ENCODE measurements at regions not wholly inside any gene's neighbourhood (a gene's known extent, or its start where the extent isn't known, plus 50 kb on each side); places are given as distances from the start of the nearest gene placed in this dataset.

DNA sequence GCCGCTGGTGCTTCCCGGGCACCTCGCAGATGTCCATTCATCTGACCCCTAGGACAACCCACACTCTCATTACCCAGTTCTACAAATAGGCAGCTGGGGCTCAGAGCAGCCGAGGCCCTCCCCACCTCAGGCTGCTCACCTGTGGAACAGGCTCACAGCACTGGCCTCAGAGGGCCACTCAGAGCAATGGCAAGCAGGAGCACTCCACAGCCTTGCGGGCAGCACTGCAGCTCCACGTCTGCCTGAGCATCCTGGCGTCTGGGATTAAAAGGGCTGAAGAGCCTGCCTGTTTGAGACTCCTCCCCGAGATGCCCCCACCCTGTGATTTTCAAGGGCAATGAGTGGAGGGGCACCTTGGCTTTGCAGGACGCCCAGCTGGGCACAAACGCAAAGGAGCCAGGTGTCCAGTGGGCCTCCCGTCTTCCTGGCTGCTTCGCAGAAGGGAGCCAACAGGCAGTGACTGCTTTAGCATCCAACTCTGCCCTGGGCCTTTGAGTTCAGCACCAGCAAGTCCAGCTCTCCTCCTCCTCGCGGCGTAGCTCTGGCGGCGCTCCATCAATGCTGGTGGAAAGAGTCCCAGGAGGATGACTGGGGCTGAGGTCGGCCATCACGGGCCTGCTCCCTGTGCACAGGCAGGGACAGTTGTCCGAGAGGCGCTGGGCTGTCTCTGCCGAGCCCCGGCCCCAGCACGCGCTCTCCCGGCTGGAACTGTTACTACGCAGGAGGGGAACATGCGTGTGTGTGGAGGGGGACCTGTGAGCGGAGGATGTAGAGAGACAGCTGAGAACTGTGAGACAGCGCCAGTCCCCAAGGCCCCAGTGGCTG, 297.2 kb downstream of the NDUFA10 start:
- Mint-ChIP-seq H3K36me3 (ENCODE audit: low read depth) (peaks cover 2% of the 10 kb centered on the region), H3K27me3 (peaks cover 8% of the 10 kb centered on the region), H3K27ac (no peak overlapping the region), H3K4me3 (no peak overlapping the region), H3K4me1 (peaks cover 16% of the 10 kb centered on the region)
- H3K9me3 ChIP-seq (ENCODE audit: control insufficient read depth, low read length, poor library complexity, severe bottlenecking) = no peaks in the 10 kb centered on the region
- ATAC-seq (no peak), DNase-seq (peak in 1 of 3 donors; percentile 5)

DNA sequence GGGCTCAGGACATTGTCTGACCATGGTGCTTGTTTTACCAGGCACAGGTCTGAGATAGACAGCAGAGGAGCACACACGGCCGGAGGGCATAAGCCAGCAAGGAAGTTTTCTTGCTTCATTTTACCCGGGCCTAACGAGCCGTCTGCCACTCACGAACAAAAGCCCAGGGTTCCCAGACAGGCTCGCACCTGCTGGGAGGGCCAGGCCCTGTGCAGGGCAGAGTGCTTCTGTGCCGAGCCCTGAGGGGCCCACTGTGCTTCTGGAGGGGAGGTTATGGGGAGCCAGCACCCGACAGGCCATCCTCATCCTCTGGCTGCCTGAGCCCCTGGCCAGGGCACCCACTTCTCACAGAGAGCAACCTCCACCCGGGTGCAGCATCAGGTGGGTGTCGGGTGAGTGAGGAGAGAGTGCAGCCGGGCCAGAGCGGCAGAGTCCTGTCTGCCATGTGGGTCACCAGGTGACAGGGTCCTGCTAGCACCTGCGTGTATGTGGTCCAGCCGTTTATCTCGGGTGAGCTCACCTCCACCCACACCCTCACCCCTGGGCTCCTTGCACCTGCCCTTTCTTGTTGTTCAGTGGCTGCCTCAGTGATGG, 297.9 kb downstream of the NDUFA10 start:
- H3K9me3 ChIP-seq (ENCODE audit: control insufficient read depth, low read length, poor library complexity, severe bottlenecking) = no peaks in the 10 kb centered on the region
- Mint-ChIP-seq H3K27ac (no peak overlapping the region), H3K4me1 (peaks cover 16% of the 10 kb centered on the region), H3K36me3 (ENCODE audit: low read depth) (peaks cover 2% of the 10 kb centered on the region), H3K27me3 (peaks cover 8% of the 10 kb centered on the region), H3K4me3 (no peak overlapping the region)
- ATAC-seq (no peak), DNase-seq (peak in 1 of 3 donors; percentile 2)

- DNase-seq (peak in 1 of 3 donors; percentile 7), ATAC-seq (no peak)
- Mint-ChIP-seq H3K27me3 (peaks cover 8% of the 10 kb centered on the region), H3K4me3 (no peak overlapping the region), H3K27ac (no peak overlapping the region), H3K36me3 (ENCODE audit: low read depth) (no peaks in the 10 kb centered on the region), H3K4me1 (peaks cover 16% of the 10 kb centered on the region)
- no peaks in the 10 kb centered on the region for H3K9me3 ChIP-seq (ENCODE audit: control insufficient read depth, low read length, poor library complexity, severe bottlenecking)
These were observed 298.4 kb downstream of the NDUFA10 start for GRCh38 chr2:239726631-239727181.

DNA sequence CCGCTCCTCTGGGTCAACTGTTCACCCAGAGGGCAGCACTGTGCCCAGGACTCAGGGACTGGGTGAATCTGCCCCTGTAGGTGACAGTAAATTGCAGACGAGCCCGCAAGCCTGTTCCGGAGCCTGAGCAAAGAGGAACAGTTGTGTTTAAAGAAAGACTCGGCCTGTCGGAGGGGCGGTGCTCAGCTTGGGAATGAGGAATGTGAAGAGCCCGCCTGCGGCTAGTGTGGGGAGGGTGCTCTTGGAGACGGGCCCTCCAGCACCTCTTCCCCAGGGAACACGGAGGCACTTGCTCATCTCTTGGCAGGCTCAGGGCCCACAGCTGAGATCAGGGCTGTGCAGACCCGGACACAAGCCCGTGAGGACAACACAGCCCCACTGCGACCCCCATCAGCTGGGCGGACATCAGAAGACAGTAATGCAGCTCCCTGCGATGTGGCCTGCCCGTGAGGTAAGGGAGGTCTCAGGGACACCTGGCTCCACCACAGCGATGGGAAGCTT, 299.0 kb downstream of the NDUFA10 start:
- Mint-ChIP-seq H3K27me3 (peaks cover 5% of the 10 kb centered on the region), H3K4me3 (no peak overlapping the region), H3K36me3 (ENCODE audit: low read depth) (no peaks in the 10 kb centered on the region), H3K27ac (no peak overlapping the region), H3K4me1 (peaks cover 13% of the 10 kb centered on the region)
- ATAC-seq (no peak), DNase-seq (peak in 1 of 3 donors; percentile 6)
- H3K9me3 ChIP-seq (ENCODE audit: control insufficient read depth, low read length, poor library complexity, severe bottlenecking) = no peaks in the 10 kb centered on the region

GRCh38 chr2:239725551-239725890, 299.6 kb downstream of the NDUFA10 start:
- DNase-seq = no peak
- H3K27ac Mint-ChIP-seq = no peak overlapping the region
- H3K36me3 Mint-ChIP-seq (ENCODE audit: low read depth) = no peaks in the 10 kb centered on the region
- H3K4me3 Mint-ChIP-seq = no peak overlapping the region
- ATAC-seq = no peak
- no peaks in the 10 kb centered on the region for H3K27me3 Mint-ChIP-seq
- H3K9me3 ChIP-seq (ENCODE audit: control insufficient read depth, low read length, poor library complexity, severe bottlenecking) = no peaks in the 10 kb centered on the region
- peaks cover 6% of the 10 kb centered on the region for H3K4me1 Mint-ChIP-seq

DNA sequence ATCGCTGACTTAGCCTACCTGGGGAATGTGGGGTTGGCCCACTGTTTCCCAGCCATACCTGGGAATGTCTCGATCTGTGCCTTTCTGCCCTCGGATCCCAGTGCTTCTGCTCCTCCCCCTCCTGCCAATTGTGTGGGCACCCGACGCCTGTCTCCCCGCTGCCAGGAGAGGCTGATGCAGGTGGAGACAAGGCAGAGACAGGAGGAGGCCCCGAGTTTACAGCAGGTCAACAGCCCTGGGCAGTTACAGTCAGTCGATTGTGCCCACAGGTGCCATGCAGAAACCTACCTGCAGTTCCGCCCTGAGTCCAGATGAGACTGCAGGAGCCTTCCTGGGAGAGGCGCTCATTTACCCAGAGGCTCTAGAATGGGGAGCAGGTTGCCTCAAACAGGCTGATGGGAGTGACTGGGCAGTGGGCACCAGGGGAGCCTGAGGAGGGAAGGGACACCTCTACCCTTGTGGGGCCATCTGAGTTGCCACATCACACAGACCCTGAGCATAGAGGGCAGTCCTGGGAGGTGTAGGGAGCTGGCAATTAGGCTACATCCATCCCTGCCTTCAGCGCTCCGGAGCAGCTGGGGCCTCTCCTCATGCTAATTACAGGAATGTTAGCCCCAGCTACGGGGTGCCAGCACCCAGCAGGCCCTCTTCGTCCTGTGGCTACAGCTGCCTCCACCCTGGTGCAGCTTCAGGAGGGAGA, 300.1 kb downstream of the NDUFA10 start:
- DNase-seq (peak in 1 of 3 donors; percentile 3), ATAC-seq (no peak)
- no peaks in the 10 kb centered on the region for H3K9me3 ChIP-seq (ENCODE audit: control insufficient read depth, low read length, poor library complexity, severe bottlenecking)
- no peaks in the 10 kb centered on the region for H3K36me3 Mint-ChIP-seq (ENCODE audit: low read depth)
- no peak overlapping the region for H3K27ac Mint-ChIP-seq
- H3K4me3 Mint-ChIP-seq = no peak overlapping the region
- H3K27me3 Mint-ChIP-seq = no peaks in the 10 kb centered on the region
- H3K4me1 Mint-ChIP-seq = peaks cover 5% of the 10 kb centered on the region

GRCh38 chr2:239724194-239724849, 300.8 kb downstream of the NDUFA10 start:
- Mint-ChIP-seq H3K4me1 (peaks cover 5% of the 10 kb centered on the region), H3K27ac (no peak overlapping the region), H3K4me3 (no peak overlapping the region), H3K27me3 (no peaks in the 10 kb centered on the region), H3K36me3 (ENCODE audit: low read depth) (no peaks in the 10 kb centered on the region)
- ATAC-seq = no peak
- peak in 2 of 3 donors; percentile 2 to 3 for DNase-seq
- no peaks in the 10 kb centered on the region for H3K9me3 ChIP-seq (ENCODE audit: control insufficient read depth, low read length, poor library complexity, severe bottlenecking)

- no peaks in the 10 kb centered on the region for H3K9me3 ChIP-seq (ENCODE audit: control insufficient read depth, low read length, poor library complexity, severe bottlenecking)
- DNase-seq = no peak
- no peaks in the 10 kb centered on the region for H3K36me3 Mint-ChIP-seq (ENCODE audit: low read depth)
- H3K4me3 Mint-ChIP-seq = no peak overlapping the region
- H3K27me3 Mint-ChIP-seq = no peaks in the 10 kb centered on the region
- H3K4me1 Mint-ChIP-seq = peaks cover 5% of the 10 kb centered on the region
- no peak for ATAC-seq
- no peak overlapping the region for H3K27ac Mint-ChIP-seq
These were observed 301.5 kb downstream of the NDUFA10 start for GRCh38 chr2:239723486-239724193.

- DNase-seq (no peak), ATAC-seq (no peak)
- peaks cover 5% of the 10 kb centered on the region for H3K4me1 Mint-ChIP-seq
- H3K27ac Mint-ChIP-seq = no peak overlapping the region
- no peaks in the 10 kb centered on the region for H3K36me3 Mint-ChIP-seq (ENCODE audit: low read depth)
- H3K27me3 Mint-ChIP-seq = no peaks in the 10 kb centered on the region
- no peak overlapping the region for H3K4me3 Mint-ChIP-seq
- no peaks in the 10 kb centered on the region for H3K9me3 ChIP-seq (ENCODE audit: control insufficient read depth, low read length, poor library complexity, severe bottlenecking)
These were observed 302.2 kb downstream of the NDUFA10 start for GRCh38 chr2:239722760-239723470.

DNA sequence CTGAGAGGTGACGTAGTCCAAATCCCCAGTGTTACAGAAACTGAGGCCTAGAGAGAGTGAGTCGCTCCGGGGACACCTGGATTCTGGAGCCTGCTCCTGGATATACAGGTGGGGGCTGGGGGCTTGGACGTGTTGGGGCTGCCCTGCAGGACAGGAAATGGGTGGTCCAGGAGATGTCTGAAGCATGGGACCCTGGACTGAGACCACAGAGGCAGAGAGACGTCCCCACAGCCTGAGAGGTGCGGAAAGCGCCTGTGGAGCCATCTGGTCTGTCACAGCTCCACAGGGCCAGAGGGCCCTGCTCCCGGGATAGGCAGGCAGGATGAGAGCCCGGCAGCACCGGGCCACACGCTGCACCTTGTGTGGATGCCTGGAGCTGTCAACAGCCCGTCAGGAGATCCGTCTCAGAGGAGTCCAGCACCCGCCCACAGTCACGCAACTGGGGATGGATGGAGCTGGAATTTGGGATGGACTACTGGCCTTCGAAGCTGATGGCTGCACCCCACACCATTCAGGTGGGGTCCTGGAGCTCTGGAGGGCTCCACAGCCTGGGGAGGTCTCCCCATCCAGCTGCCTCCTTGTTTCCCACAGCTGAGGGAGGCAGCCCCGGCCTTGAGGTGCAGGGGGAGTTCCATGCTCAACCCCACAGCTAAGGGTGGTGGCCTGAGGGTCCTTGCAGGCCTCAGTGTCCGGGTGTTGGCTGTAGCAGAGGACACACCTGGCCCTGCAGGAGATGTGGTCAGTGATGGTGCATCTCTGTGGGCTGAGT, 303.0 kb downstream of the NDUFA10 start:
- Mint-ChIP-seq H3K27me3 (no peaks in the 10 kb centered on the region), H3K4me3 (no peak overlapping the region), H3K36me3 (ENCODE audit: low read depth) (no peaks in the 10 kb centered on the region), H3K27ac (no peak overlapping the region), H3K4me1 (peaks cover 5% of the 10 kb centered on the region)
- no peak for DNase-seq
- no peaks in the 10 kb centered on the region for H3K9me3 ChIP-seq (ENCODE audit: control insufficient read depth, low read length, poor library complexity, severe bottlenecking)
- ATAC-seq = no peak

DNA sequence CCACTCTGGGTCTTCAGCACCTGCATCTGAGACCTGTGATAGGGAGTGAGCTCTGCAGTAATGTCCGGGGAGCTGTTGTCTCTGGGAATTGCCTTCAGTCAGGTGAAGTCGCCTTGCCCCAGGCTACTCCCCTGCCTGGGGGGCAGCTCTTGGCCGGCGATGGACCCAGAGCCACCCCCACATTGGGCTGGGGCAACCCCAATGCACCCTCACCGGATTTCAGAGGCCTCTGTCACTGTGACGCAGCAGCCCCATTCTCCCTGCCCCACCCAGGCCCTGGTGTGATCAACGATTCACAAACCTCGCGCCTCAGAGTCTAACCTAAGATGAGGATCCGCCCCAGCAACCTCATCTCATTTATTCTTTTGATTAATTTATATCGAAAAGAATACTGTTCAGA, 303.6 kb downstream of the NDUFA10 start:
- Mint-ChIP-seq H3K4me1 (peaks cover 5% of the 10 kb centered on the region), H3K27me3 (no peaks in the 10 kb centered on the region), H3K4me3 (no peak overlapping the region), H3K27ac (no peak overlapping the region), H3K36me3 (ENCODE audit: low read depth) (no peaks in the 10 kb centered on the region)
- ATAC-seq = no peak
- no peak for DNase-seq
- no peaks in the 10 kb centered on the region for H3K9me3 ChIP-seq (ENCODE audit: control insufficient read depth, low read length, poor library complexity, severe bottlenecking)

Measured in T-helper 17 cell (primary cell).